Kidney (tissue), 13 donors: ENCODE measurements at regions not wholly inside any gene's neighbourhood (a gene's known extent, or its start where the extent isn't known, plus 50 kb on each side); places are given as distances from the start of the nearest gene placed in this dataset.
A peak's percentile ranks its signal among the peaks of the same experiment; 100 is the strongest.

Experiments used
- DNase-seq, 5 donors: peaks; one replicate each; pipeline ENCODE4 v3.0.0-alpha.2; 2013 to 2020
- FAIRE-seq: peaks from 2 replicates; lab custom pipeline; 2012; peaks lifted over from hg19 to GRCh38; lab: Jason Lieb, UNC
- H3K27ac ChIP-seq, 2 donors: one replicate each; pipeline ENCODE4 v1.7.0; 2013; ENCODE audit warnings: low read depth in 2 of 2, low read length in 2 of 2, inconsistent platforms in 1 of 2
- H3K27me3 ChIP-seq: one replicate; pipeline ENCODE4 v1.7.1; 2013; ENCODE audit warnings: low read length, inconsistent platforms; ENCODE audit not compliant: control insufficient read depth, insufficient read depth
- H3K36me3 ChIP-seq, 3 donors: one replicate each; pipeline versions ENCODE4 v1.7.0 to v1.7.1; 2013; ENCODE audit warnings: low read length in 3 of 3, control low read depth in 1 of 3, inconsistent platforms in 1 of 3; ENCODE audit not compliant: insufficient read depth in 3 of 3, control insufficient read depth in 2 of 3
- H3K4me1 ChIP-seq, 3 donors: one replicate each; pipeline versions ENCODE4 v1.7.0 to v1.7.1; 2013; ENCODE audit warnings: low read length in 3 of 3, inconsistent platforms in 1 of 3, low read depth in 1 of 3; ENCODE audit not compliant: control insufficient read depth in 2 of 3, insufficient read depth in 2 of 3
- H3K4me3 ChIP-seq, 3 donors: one replicate each; pipeline versions ENCODE4 v1.7.0 to v1.8.1; 2013; ENCODE audit warnings: low read length in 3 of 3, control low read depth in 1 of 3, inconsistent platforms in 1 of 3
- H3K9ac ChIP-seq, 3 donors: one replicate each; pipeline versions ENCODE4 v1.7.0 to v1.7.1; 2013; ENCODE audit warnings: low read length in 3 of 3, control low read depth in 1 of 3, inconsistent platforms in 1 of 3
- H3K9me3 ChIP-seq, 3 donors: one replicate each; pipeline versions ENCODE4 v1.7.0 to v1.7.1; 2013; ENCODE audit warnings: low read length in 3 of 3, control low read depth in 1 of 3, inconsistent platforms in 1 of 3; ENCODE audit not compliant: control insufficient read depth in 2 of 3, insufficient read depth in 1 of 3
- intact Hi-C: fragments of 100-400 bp; cut with DNase I; formaldehyde crosslinking; loops from one replicate; pipeline ENCODE4 v1.11.1; 2022
- TF ChIP-seq, protein P1 (sequence below): IDR thresholded peaks from 3 replicates; pipeline ENCODE4 v1.5.1; 2012; ENCODE audit warnings: mild to moderate bottlenecking, moderate library complexity, borderline replicate concordance; ENCODE audit not compliant: insufficient read depth; ENCODE audit errors: extremely low read depth
- donor health status: control.
- donor health status: control.
- donor health status: control.
- donor health status: control.
- donor health status: control.
- donor health status: DM: yes; HTN: yes; CAD: no.
- donor health status: Normal renal cell carcinoma (clear cell type).

DNA sequence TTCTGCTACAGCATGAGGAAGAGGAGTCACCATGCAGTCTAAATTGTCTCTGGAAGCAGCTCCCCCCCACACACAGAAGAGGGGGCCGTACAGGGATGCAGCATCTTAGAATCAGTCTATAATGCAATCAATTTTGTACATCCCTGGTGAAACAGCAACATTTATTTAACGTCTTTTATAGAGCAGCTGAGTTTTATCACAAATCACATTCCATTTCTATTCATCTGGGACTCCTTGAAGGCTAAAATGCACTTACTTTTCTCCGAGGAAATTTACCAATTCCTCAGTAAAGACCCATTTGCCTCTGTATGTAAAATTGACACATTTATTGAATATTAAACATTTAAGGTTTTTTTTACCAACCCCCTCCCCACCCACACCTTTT, 193.9 kb downstream of the PHETA1 start:
- Histone ChIP-seq H3K4me1 (peaks cover 0 to 5% (median 3%) of the 10 kb centered on the region in 3 donors), H3K9me3 (no peaks in the 10 kb centered on the region), H3K9ac (no peak overlapping the region), H3K36me3 (no peaks in the 10 kb centered on the region), H3K27ac (no peak overlapping the region), H3K27me3 (no peaks in the 10 kb centered on the region), H3K4me3 (no peak overlapping the region)
- intact Hi-C loops: no loop called here
- DNase-seq: no peak
- no peak for FAIRE-seq
- TF ChIP-seq, protein P1, sequence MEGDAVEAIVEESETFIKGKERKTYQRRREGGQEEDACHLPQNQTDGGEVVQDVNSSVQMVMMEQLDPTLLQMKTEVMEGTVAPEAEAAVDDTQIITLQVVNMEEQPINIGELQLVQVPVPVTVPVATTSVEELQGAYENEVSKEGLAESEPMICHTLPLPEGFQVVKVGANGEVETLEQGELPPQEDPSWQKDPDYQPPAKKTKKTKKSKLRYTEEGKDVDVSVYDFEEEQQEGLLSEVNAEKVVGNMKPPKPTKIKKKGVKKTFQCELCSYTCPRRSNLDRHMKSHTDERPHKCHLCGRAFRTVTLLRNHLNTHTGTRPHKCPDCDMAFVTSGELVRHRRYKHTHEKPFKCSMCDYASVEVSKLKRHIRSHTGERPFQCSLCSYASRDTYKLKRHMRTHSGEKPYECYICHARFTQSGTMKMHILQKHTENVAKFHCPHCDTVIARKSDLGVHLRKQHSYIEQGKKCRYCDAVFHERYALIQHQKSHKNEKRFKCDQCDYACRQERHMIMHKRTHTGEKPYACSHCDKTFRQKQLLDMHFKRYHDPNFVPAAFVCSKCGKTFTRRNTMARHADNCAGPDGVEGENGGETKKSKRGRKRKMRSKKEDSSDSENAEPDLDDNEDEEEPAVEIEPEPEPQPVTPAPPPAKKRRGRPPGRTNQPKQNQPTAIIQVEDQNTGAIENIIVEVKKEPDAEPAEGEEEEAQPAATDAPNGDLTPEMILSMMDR: no peak

DNA sequence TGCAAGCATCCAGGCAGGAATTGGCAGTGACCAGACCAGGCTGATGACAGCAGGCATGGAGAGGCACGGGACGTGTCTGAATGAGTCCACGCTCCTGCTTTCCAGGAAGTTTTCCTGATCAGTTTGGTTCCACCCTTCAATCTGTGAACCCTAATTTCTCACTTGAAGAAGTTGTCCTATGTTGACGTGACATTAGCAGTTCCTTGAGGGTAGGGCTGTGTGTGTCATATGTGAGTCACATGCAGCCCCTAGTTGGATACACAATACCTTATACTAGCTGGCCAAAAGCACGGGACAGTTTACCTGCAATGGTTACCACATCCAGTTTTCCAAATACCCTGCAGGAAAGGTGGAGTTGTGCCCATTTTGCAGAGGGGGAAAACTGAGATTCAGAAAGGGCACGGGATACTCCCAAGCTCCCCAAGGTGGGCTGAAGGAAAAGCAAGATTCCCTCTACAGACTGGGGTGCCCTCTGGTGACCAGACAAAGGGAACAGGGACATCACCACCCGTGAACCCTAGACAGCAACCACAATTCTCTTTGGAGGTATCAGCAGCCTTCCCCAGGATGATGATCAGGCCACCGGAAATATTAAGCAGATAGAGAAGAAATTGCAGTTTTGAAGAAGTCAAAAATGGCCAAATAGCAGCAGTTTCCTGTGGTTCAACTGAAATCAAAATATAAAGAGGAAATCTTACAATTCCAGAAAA, 194.5 kb downstream of the PHETA1 start:
- no peak overlapping the region for H3K9ac ChIP-seq
- no peaks in the 10 kb centered on the region for H3K27me3 ChIP-seq
- peaks cover 0 to 5% (median 3%) of the 10 kb centered on the region in 3 donors for H3K4me1 ChIP-seq
- no peaks in the 10 kb centered on the region for H3K36me3 ChIP-seq
- FAIRE-seq (no peak), DNase-seq (no peak)
- no peak overlapping the region for H3K4me3 ChIP-seq
- no peak overlapping the region for H3K27ac ChIP-seq
- TF ChIP-seq, protein P1: peak; percentile 13
- intact Hi-C loops: no loop called here
- H3K9me3 ChIP-seq: no peaks in the 10 kb centered on the region

DNA sequence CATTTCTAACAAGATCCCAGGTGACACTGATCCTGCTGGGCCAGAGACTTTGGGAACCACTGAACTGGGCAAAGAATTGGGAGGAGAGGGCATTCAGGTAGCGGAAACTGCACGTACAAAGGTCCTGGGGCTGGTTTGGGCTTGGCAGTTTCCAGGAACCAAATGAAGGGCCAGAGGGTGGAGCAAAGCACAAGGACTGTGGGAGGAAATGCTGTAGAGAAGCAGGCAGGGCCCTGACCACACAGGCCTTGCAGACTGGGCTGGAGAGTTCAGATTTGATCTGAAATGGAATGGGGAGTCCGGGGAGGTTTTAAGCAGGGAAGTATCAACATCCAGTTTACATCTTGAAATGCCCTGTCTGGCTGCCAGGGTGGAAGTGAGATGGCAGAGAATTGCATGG, 195.1 kb downstream of the PHETA1 start:
- H3K4me1 ChIP-seq: peaks cover 0 to 5% (median 3%) of the 10 kb centered on the region in 3 donors
- H3K9me3 ChIP-seq: no peaks in the 10 kb centered on the region
- H3K27me3 ChIP-seq: no peaks in the 10 kb centered on the region
- H3K4me3 ChIP-seq: no peak overlapping the region
- H3K36me3 ChIP-seq: no peaks in the 10 kb centered on the region
- no peak overlapping the region for H3K27ac ChIP-seq
- intact Hi-C loops: no loop called here
- H3K9ac ChIP-seq: no peak overlapping the region
- DNase-seq (peak in 1 of 5 donors; percentile 8), FAIRE-seq (no peak)
- TF ChIP-seq, protein P1: no peak
